ENCODE measurements at regions not wholly inside any gene's neighbourhood (a gene's known extent, or its start where the extent isn't known, plus 50 kb on each side); places are given as distances from the start of the nearest gene placed in this dataset.
A peak's percentile ranks its signal among the peaks of the same experiment; 100 is the strongest.
"Not testable (repeated sequence)": the region's sequence is repeated elsewhere in the genome, so short reads cannot be mapped to it uniquely, and the experiment has no call there.

DNA sequence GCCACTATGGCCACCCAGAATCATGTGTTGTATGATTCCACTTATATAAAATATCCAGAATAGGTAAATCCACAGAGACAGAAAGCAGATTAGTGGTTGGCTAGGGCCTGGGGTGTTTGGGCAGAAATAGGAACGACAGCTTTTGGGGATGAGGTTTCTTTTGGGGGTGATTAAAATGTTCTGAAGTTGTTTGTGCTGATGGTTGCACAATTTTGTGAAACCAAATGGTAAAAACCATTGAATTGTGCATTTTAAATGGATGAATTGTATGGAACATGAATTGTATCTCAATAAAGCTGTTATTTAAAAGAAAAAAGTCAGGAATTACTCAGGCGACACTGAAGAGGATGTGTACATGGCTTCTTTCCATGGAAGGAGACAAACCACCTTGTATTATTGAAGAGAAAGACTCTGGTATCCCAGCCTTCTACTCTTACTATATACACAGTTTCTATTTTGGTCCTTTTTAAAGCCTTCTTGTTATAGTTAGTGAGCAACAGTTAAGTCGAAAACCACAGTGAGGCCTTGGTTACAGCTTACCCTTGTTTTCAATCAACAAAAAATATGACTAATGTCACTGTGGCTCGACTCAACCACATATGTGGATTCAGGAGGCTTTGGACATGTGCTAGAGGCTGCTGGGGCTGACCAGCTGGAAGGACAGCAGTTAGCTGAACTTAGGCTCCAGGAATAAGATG lies 57.1 kb upstream of the KMT2E start:
- peak; percentile 95 for DNase-seq (ENCODE audit: low read depth)

- DNase-seq (ENCODE audit: low read depth): no peak
Observed at GRCh38 chr7:104958371-104958865, 55.6 kb upstream of the KMT2E start.

DNA sequence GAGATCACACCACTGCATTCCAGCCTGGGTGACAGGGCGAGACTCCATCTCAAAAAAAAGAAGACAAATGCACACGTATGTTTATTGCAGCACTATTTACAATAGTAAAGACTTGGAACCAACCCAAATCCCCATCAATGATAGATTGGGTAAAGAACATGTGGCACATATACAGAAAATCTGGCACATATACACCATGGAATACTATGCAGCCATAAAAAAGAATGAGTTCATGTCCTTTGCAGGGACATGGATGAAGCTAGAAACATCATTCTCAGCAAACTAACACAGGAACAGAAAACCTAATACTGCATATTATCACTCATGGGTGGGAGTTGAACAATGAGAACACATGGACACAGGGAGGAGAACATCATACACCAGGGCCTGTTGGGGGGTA lies 54.5 kb upstream of the KMT2E start:
- not testable (repeated sequence) for DNase-seq (ENCODE audit: low read depth)

GRCh38 chr7:104960741-104961448 lies 53.1 kb upstream of the KMT2E start:
- no peak for DNase-seq (ENCODE audit: low read depth)

DNA sequence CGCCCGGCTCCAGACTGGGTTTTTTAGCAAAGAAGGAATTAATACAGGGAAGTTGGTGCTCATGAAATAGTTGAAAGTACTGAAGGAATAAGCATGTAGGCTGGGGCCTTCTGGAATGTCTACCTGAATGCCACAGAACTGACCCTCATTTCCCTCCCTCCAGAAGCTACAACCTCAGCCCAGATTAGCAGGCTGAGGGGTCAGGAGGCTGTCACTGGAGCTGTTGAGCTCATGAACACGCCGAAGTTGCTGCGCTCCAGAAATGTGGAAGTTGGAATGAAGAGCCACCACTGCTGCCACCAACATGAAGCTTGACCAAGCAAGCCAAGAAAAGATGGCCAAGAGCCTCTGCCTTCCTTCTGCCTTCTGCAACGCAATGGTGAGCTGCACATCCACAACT lies 52.2 kb upstream of the KMT2E start:
- DNase-seq (ENCODE audit: low read depth): no peak

DNA sequence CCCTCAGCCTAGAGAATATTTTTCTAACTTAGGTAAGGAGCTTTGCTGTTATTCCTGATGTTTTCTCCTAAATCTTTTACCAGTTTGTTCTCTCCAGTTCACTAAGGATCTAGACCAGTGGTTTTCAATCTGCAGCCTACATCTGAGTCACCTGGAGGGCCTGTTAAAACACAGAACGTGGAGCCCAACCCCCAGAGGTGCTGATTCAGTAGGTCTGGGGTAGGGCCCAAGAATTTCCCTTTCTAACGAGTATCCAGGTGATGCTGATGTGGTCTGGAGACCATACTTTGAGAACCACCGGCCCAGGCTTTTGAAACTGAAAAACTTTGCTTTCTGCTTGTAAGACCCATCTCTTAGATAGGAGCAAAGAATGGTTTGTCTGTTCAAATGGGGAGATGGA lies 51.2 kb upstream of the KMT2E start:
- DNase-seq (ENCODE audit: low read depth): no peak

DNA sequence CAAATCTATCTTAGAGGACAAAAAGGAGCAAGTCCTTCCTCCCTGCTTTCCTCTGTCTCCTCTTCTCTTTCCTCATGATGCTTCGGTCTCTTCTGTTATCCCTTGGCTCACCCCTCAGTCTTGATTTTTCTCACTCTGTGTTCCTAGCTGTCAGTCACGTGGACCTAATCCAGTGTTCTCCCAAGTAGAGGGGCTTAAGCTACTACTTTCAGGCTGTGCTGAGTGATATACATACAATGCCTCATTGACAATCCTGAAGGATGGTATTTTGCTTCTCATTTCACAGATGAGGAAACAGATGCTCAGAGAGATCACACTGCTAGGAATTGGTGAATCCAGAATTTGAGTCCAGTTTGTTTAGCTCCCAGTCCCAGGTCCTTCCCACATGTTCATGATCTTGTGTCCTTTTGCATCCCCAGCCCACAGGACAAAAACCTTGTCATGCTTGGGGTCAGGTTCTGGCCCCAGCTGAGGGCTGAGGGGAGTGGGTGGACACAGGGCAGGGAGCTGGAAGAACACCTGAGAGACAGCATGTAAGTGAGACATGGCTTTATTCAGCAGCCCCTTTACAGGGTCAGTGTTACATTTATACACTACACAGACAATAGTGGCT lies 50.5 kb upstream of the KMT2E start:
- DNase-seq (ENCODE audit: low read depth): no peak

DNA sequence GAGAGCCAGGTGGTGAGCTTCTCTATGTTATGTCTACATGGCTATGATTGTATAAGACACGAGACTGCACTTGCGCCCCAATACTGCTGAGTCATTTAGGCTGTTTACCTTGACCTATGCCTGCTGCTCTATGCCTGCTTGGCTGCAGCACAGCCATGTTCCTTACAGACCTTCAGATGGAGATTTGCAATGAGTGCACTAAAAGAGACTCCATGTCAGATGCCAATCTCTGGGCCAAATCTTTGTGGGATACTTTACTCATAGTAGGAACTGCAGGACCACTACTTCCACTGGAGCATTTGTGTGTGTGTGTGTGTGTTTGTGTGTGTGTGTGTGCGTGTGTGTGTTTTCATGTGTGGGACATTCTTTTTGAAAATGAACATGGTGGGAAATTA lies 50.0 kb upstream of the KMT2E start:
- DNase-seq (ENCODE audit: low read depth): no peak

Measured in EH (cell line).